Renal pelvis (tissue), 1 donor: ENCODE measurements at regions not wholly inside any gene's neighbourhood (a gene's known extent, or its start where the extent isn't known, plus 50 kb on each side); places are given as distances from the start of the nearest gene placed in this dataset.
A peak's percentile ranks its signal among the peaks of the same experiment; 100 is the strongest.

Source experiments
- DNase-seq: peaks from one replicate; pipeline ENCODE4 v3.0.0-alpha.2; 2013

- DNase-seq = no peak
These were observed 155.5 kb downstream of the TENT4A start for GRCh38 chr5:6868575-6869215.

GRCh38 chr5:6869677-6870076, 156.4 kb downstream of the TENT4A start:
- no peak for DNase-seq

GRCh38 chr5:6872441-6873160, 159.4 kb downstream of the TENT4A start:
- no peak for DNase-seq

- no peak for DNase-seq
These were observed 160.1 kb downstream of the TENT4A start for GRCh38 chr5:6873359-6873758.

- no peak for DNase-seq
These were observed 162.1 kb downstream of the TENT4A start for GRCh38 chr5:6875376-6875775.

- no peak for DNase-seq
These were observed 165.0 kb downstream of the TENT4A start for GRCh38 chr5:6877986-6878828.

- DNase-seq = no peak
These were observed 172.3 kb downstream of the TENT4A start for GRCh38 chr5:6885581-6885980.

GRCh38 chr5:6886866-6887265, 173.6 kb downstream of the TENT4A start:
- DNase-seq = no peak

GRCh38 chr5:6889030-6889429, 175.8 kb downstream of the TENT4A start:
- DNase-seq = no peak

GRCh38 chr5:6899221-6899620, 186.0 kb downstream of the TENT4A start:
- no peak for DNase-seq

GRCh38 chr5:6900247-6901227, 187.3 kb downstream of the TENT4A start:
- DNase-seq = peak; percentile 28

- no peak for DNase-seq
These were observed 188.9 kb downstream of the TENT4A start for GRCh38 chr5:6902094-6902493.

- no peak for DNase-seq
These were observed 189.4 kb downstream of the TENT4A start for GRCh38 chr5:6902597-6902996.

GRCh38 chr5:6903934-6904333, 190.7 kb downstream of the TENT4A start:
- no peak for DNase-seq

- DNase-seq = no peak
These were observed 191.6 kb downstream of the TENT4A start for GRCh38 chr5:6904860-6905259.

- no peak for DNase-seq
These were observed 192.2 kb downstream of the TENT4A start for GRCh38 chr5:6905423-6905822.

GRCh38 chr5:6905883-6906282, 192.7 kb downstream of the TENT4A start:
- DNase-seq = no peak

- no peak for DNase-seq
These were observed 194.2 kb downstream of the TENT4A start for GRCh38 chr5:6907320-6907918.

- no peak for DNase-seq
These were observed 196.7 kb downstream of the TENT4A start for GRCh38 chr5:6909901-6910300.

- DNase-seq = no peak
These were observed 197.7 kb downstream of the TENT4A start for GRCh38 chr5:6910950-6911349.

- no peak for DNase-seq
These were observed 201.1 kb downstream of the TENT4A start for GRCh38 chr5:6914347-6914746.
